Osteocyte (in vitro differentiated cells): ENCODE measurements at regions not wholly inside any gene's neighbourhood (a gene's known extent, or its start where the extent isn't known, plus 50 kb on each side); places are given as distances from the start of the nearest gene placed in this dataset.

Source experiments
- DNase-seq: peaks from one replicate; pipeline ENCODE4 v3.0.0; 2021; ENCODE audit warnings: mixed read lengths; ENCODE audit not compliant: unreplicated experiment; ENCODE audit errors: extremely low spot score
- H3K27ac Mint-ChIP-seq: one replicate; pipeline ENCODE4 v1.8.0; 2021; ENCODE audit warnings: mild to moderate bottlenecking, mixed read lengths; ENCODE audit not compliant: unreplicated experiment
- H3K27me3 Mint-ChIP-seq: one replicate; pipeline ENCODE4 v1.8.0; 2021; ENCODE audit warnings: mixed read lengths; ENCODE audit not compliant: unreplicated experiment
- H3K36me3 Mint-ChIP-seq: one replicate; pipeline ENCODE4 v1.8.0; 2021; ENCODE audit warnings: mixed read lengths; ENCODE audit not compliant: unreplicated experiment
- H3K4me1 Mint-ChIP-seq: one replicate; pipeline ENCODE4 v1.8.0; 2021; ENCODE audit warnings: mixed read lengths; ENCODE audit not compliant: unreplicated experiment
- H3K4me3 Mint-ChIP-seq: one replicate; pipeline ENCODE4 v1.8.0; 2021; ENCODE audit warnings: mild to moderate bottlenecking, moderate library complexity, mixed read lengths; ENCODE audit not compliant: unreplicated experiment
- H3K9me3 Mint-ChIP-seq: one replicate; pipeline ENCODE4 v1.8.0; 2021; ENCODE audit warnings: mixed read lengths; ENCODE audit not compliant: unreplicated experiment
- TF ChIP-seq, protein P1 (sequence below): fragments of 200-600 bp; sonication (generic); IDR thresholded peaks from 2 replicates; pipeline ENCODE4 v1.5.0; 2021; ENCODE audit warnings: antibody characterized with exemption, mild to moderate bottlenecking, moderate library complexity

DNA sequence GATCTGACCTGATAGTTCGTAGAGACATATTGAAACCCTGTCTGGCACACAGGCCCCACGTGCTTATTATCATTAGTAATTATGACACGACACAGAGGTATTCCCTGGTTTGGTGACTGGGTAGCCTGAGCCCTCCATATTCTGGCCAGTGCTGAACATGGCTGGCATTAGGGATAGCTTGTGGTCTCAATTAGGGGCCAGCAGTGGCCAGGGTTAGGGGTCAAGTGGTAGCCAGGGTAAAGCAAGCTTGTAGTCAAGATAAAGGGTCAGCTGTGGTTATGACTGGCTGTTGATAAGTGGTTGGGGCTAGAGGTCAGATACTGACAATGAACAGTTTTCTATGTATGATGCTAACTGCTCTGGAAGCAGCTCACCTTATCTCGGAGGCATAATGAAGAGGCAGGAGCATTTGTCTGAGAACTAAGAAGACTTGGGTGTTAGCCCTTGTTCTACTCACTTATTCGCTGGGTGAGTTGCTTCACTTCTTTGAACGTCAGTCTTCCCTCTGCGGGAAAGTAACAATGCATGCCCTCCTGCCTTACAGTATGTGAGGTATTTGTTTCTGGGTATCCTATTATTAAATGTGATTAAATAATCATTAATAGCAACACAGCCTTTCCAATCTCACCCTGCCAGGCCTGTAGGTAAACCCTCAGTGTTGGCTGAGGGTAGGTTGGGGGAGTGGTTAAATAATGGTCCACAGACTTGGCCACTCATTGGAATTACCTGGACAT lies 66.7 kb downstream of the VEGFA start:
- no peak for DNase-seq
- no peaks in the 10 kb centered on the region for H3K36me3 Mint-ChIP-seq
- H3K9me3 Mint-ChIP-seq = no peaks in the 10 kb centered on the region
- no peak overlapping the region for H3K4me3 Mint-ChIP-seq
- peaks cover 7% of the 10 kb centered on the region for H3K4me1 Mint-ChIP-seq
- TF ChIP-seq, protein P1, sequence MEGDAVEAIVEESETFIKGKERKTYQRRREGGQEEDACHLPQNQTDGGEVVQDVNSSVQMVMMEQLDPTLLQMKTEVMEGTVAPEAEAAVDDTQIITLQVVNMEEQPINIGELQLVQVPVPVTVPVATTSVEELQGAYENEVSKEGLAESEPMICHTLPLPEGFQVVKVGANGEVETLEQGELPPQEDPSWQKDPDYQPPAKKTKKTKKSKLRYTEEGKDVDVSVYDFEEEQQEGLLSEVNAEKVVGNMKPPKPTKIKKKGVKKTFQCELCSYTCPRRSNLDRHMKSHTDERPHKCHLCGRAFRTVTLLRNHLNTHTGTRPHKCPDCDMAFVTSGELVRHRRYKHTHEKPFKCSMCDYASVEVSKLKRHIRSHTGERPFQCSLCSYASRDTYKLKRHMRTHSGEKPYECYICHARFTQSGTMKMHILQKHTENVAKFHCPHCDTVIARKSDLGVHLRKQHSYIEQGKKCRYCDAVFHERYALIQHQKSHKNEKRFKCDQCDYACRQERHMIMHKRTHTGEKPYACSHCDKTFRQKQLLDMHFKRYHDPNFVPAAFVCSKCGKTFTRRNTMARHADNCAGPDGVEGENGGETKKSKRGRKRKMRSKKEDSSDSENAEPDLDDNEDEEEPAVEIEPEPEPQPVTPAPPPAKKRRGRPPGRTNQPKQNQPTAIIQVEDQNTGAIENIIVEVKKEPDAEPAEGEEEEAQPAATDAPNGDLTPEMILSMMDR = no peak
- H3K27ac Mint-ChIP-seq = no peak overlapping the region
- H3K27me3 Mint-ChIP-seq = peaks cover 4% of the 10 kb centered on the region
